CMK (cell line): ENCODE measurements at regions not wholly inside any gene's neighbourhood (a gene's known extent, or its start where the extent isn't known, plus 50 kb on each side); places are given as distances from the start of the nearest gene placed in this dataset.

Experiments
- DNase-seq: peaks from one replicate; pipeline ENCODE4 v3.0.0-alpha.2; 2010; ENCODE audit warnings: low read depth

DNA sequence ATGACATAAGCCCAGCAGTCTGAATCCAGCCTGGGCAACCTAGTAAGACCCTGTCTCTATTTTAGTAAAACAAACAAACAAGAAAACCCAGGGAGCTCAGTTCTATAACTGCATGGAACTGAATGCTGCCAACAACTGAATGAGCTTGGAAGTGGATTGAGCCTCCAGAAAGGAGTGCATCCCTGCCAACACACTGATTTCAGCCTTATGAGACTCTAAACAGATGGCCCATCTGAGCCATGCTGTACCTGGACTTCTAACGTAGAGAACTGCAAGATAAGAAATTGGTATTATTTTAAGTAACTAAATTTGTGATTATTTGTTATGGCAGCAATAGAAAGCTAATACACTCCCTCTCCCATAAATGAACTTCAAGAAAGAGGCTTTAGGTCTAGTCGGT is 150.4 kb upstream of the RAI14 start:
- no peak for DNase-seq

DNA sequence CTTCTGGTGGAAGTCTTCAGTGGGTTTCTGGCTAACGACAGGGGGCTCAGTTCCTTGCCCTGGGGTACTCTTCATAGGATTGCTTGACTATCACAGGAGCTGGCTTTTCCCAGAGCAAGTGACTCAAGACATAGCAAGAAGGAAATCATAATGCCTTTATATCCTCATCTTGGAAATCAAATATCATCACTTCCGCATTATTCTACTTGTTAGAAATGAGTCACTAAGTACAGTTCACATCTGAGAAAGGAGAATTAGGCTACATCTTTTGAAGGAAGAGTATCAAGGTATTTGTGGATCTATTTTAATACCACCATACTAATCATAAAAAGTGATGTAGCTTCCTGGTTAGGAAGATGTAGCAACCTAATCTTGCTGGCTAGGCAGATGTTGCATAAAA is 148.2 kb upstream of the RAI14 start:
- no peak for DNase-seq

- DNase-seq = no peak
Observed at GRCh38 chr5:34509392-34509791, 146.7 kb upstream of the RAI14 start.

DNA sequence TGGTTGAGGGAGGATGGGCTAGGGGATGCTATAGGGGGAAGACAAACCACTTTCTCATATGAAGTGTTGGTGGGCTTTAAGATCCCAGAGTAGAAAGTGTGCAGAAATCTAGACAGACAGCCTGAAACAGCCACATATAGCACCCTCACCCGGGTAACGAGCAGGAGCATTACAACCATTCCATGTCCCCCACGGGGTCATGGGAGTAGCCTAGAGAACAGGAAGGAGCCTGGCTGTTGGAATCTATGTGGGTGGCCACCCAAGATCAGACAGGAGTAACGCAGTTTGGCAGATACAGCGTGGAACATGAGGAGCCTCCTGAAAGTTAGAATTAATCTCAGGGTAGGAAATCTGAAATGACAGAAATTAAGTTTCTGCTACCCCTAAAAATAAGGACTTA is 146.1 kb upstream of the RAI14 start:
- DNase-seq = no peak

DNA sequence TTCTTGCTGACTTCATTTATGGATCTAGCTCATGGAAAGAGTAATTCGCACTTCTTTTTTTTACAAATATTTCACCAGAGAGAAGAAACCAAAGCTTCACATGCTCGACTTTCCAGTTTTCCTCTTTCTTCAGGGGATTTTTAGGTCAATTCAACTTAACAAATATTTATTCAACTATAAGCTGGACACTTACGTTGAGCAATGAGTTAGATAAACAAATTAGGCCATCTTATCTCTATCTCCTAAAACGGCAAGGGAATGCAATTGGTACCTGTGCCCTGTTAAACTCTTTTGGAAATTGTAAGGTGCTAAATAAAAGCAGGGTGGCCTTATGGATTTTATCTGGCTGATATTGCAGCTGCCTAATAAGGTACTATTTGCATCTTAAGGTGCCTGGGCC is 145.1 kb upstream of the RAI14 start:
- no peak for DNase-seq

GRCh38 chr5:34511481-34511880 is 144.6 kb upstream of the RAI14 start:
- no peak for DNase-seq

GRCh38 chr5:34511915-34512314 is 144.2 kb upstream of the RAI14 start:
- no peak for DNase-seq

DNA sequence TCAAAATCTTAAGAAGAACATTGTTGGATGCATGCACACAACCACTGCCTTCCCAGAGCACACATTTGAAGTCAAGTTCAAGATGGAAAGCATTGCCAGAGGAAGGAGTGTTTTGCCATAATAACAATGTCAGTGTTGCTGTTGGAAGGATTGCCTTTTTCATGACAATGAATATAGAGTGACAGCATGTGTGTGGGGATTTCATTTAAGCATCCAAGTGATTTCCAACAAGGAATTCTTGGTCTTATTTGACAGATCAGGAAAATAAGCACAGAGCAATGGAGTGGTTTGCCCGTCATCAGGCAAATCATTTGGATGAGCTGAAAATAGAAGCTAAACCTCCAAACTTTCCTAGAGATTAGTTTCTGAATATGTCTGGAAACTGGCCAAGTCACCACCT is 140.0 kb upstream of the RAI14 start:
- no peak for DNase-seq

DNA sequence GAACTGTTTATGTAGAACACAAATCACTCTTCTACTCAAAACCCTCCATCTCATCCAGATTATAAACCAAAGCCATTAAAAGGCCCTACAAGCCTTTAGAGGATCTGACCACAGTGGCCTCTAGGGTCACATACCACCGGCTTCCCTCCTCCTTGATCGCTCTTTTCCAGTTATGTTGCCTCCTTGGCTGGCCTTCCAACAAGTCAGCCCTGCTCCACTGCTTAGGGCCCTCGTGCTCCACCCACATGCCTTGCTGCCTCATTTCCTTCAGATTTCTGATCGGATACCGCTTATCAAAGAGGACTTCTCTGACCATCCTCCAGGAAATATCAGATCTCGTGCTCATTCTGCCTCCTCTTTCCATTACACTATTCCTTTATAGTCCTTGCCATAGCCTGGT is 139.4 kb upstream of the RAI14 start:
- no peak for DNase-seq

DNA sequence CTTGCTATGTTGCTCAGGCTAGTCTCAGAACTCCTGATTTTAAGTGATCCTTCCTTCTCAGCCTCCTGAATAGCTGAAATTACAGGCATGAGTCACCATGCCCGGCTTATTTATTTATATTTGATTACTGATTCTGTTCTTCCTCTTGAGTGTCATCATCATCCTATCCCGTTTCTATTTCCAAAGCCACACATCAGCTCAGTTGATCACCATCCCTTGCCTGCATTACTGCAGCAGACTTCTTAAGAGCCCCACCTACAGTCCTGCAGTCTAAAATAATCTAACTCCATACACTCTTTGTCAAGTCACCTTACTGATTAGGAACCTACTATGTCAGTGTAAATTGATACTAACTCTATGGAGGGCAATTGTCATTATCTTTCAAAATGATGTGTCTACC is 138.9 kb upstream of the RAI14 start:
- no peak for DNase-seq

DNA sequence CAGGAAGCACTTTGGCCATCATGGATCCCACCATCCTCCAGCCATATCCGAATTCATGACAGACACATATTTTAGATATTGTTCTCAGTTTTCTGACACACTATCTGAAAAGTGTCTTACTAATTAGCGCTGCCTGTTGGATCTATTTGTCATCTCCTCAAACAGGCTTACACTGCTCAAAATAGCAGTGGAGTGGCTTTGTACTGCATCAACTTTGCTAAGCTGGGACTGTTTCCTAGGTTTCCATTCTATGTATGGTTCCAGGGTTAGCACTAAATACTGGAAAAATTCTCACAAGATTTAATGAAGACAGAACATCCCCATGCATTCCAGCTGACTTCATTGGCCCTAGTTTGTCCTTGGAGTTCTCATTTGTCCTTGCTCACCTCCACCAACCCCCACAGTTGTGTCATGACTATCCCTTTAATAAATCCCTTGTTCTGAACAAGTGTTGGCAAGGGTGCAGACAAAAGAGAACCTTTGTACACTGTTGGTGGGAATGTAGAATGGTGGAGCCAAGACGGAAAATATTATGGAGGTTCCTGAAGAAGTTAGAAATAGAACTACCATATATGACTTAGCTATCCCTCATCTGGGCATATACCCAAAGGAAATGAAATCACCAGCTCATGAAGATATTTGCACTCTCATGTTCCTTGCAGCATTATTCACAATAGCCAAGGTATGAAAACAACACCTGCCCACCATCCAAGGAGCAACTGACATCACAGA is 136.5 kb upstream of the RAI14 start:
- DNase-seq = no peak

GRCh38 chr5:34521628-34522290 is 134.4 kb upstream of the RAI14 start:
- no peak for DNase-seq

DNA sequence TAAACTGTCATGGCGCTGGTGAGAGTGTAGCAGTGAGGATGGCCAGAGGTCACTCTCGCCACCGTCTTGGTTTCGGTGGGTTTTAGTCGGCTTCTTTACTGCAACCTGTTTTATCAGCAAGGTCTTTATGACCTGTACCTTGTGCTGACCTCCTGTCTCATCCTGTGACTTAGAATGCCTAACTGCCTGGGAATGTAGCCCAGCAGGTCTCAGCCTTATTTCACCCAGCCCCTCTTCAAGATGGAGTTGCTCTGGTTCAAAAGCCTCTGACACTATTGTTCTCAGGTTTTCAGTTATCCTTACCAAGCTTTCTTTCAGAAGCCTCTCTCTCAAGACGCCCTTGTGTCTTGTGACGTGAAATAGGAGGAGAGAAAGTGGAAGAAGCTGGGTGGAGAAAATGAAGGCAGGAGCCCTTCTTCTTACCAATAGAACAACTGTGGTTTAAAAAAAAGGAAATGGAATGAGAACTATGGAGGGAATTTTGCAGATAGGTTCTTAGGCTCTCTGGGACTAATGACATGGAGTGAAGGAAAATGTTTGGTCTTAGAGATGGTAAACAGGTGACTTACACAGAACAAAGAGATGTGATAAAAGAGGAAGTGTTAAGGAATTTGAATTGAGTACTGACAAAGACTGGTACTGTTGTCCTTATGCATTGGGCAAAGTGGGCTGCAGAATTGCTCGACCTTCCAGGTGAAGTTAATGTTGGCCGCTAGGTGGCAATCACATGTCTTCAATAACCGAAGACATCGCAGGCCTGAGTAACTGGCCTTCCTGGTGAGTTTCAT is 133.3 kb upstream of the RAI14 start:
- peak; percentile 42 for DNase-seq

DNA sequence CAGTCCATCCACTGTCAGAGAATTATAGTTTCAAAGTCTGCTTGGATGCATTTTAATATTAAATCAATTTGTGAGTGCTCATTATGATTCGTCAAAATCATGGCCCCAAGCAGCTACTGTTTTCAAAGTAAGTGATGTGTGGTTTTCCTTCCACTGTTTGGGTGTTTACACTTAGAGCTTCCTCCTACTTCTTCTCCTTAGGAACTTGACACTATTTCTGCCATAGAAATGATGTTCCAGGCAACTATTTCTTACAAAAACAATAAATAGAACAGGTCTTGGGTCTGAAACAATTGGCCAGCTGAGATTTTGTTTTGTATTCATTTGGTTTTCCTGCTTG is 132.8 kb upstream of the RAI14 start:
- DNase-seq = no peak

DNA sequence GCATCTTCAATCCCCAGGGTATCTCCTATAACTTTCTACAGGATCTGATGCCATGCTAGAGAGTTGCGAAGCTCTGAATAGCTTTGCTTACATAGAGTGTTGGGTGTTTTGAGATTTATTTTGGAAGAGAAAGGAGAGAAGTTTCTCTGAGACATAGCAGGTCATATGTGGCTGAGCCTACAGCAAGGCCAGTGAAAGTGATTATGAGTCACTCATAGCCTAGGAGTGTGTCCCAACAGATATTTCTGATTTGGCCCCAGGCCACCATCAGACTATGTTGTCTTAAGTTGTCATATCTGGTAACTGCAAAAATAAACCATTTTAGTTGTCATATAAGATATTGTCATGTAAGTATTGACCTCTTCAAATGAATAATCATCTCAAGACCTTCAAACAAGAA is 132.0 kb upstream of the RAI14 start:
- DNase-seq = no peak

DNA sequence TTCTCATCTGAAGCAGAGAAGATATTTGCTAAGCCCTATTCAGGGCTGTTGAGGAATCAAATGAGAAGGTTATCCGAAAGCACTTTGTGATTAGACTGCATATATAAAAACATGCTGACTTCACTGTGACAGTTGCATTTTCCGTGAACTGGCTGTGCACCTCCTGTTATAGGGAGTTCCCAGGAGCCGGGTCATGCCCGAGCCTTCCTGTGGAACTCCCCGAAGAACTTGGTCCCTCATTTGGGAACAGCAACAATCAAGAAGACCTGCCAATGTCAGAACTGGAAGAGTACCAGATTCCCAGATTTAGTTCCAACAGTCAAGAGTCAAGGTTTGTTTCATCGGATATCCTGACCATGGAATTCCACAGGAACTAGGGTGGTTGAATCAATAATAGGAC is 130.4 kb upstream of the RAI14 start:
- no peak for DNase-seq

- no peak for DNase-seq
Observed at GRCh38 chr5:34526682-34527305, 129.3 kb upstream of the RAI14 start.

DNA sequence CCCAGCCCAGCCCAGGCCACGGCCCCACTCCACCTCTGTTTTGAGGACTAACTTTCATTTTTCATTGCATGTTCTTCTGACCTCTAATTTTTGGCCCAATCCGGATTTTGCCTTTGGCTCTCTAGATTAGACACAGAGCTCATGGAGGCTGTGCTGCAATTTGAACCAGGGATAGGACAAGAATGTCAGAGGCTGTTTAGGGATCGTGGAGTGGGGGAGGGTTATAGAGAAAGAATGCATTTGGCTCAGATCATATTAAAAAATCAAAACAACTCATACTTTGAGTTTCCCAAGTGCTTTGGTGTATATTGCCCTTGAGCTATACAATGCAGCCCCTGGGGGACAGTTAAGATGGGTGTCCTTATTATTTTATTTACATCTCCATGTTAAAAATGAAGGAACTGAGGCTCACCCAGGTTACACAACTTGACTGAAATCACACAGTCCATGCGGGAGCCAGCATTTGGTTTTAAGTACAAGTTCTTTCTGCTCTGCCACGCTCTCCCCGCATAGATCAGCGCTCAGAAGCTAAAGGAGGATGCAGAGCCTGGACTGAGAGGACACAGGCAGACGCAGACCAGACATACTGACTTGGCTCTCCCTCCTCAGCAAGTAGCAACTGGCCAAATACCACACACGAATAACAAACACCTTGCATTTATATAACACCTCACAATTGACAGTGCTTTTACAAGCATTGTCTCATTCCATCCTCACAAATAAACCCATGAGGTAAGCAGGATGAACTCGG is 126.4 kb upstream of the RAI14 start:
- DNase-seq = no peak

DNA sequence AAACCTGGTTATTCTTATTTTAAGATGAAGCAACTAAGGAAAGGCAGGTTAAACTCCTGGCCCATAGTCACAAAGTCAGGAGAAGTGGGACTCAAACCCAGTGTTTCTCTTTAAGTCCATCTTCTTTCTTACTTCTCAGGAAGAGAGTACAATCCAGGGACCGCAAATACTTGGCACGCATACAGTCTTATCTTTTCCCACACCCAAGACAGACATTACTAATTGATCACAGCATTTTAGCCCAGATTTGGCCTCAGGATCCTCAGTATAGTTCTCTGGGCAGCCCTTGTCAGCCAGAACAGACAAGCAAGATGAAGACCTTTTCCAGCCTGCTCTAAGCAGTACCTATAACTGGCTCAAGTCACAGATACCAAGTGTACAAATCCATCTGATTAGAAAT is 125.5 kb upstream of the RAI14 start:
- DNase-seq = no peak

DNA sequence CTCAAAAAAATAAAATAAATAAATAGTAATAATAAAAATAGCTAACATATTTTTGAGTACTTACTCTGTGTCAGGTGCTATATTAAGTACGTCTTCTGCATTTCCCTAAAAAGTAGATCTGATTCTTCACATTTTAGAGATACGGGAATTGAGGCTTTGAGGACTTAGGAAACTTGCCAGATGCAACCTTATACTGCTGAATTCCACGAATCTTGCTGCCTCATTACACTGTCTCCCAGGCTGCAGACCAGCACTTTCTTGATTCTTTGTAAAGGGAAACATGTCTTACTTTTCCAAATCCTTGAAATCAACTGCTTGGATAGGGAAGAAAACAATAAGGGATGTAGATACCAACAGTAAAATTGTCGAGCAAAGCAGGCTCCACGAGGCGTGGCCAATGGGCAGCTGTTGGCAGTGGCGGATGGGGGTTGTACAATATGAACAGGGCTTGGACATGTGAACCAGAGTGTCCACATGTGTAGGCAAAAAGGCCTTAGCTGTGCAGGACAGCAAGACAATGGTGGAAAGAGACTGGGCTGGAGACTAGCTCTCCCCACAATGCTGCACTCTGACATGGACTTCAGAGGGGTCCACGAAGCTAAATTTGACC is 124.3 kb upstream of the RAI14 start:
- no peak for DNase-seq

DNA sequence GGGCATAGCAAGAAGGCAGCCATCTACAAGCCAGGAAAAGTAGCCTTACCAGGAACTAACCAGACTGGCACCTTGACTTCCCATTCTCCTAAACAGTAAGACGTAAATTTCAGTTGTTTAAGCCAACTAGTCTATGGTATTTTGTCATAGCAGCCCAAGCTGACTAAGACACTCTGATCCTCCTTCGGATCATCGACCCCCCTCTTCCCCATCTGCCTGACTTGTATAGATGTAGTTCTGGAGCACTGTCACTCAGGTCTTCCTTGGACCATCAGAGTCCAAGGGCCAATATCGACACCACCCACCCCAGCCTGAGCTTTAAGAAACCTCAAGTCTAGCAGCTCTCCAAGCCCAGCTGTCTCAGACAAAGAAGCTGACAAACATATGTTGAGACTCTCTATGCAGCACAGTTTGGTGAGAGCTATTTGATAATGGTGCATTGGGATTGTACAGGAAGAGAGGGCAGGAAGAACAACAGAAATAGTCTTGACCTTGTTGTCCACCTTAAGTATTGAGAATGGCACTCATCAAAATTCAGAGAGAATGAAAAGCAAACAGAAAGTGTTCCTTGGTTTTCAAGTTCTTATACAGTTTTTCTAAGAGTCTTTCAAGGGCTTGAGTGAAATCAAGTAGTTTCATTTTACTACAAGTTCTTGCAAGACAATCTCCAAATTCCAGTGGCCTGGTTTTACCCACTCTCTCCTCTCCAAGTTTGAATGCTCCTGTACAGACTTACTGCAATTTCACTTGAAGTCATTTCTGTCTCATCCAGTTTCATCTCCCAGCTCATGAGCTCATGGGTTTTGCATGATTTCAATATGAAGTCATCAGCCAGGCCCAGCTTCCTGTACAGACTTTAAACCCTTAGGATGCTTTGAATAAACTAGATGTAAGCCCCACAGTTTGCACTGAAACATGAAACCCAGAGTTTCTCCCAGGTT is 122.3 kb upstream of the RAI14 start:
- no peak for DNase-seq
